C4-2B (cell line): ENCODE measurements at regions not wholly inside any gene's neighbourhood (a gene's known extent, or its start where the extent isn't known, plus 50 kb on each side); places are given as distances from the start of the nearest gene placed in this dataset.

Experiments used
- CTCF ChIP-seq: fragments of 450-650 bp; conservative IDR thresholded peaks from 2 replicates; pipeline ENCODE4 v1.5.1; 2017; ENCODE audit warnings: mild to moderate bottlenecking
- ZFX ChIP-seq: fragments of 450-650 bp; IDR thresholded peaks from 2 replicates; pipeline ENCODE4 v1.6.1; 2017

GRCh38 chr14:49972131-49972671 lies 79.3 kb downstream of the ARF6 start:
- TF ChIP-seq CTCF: no peak
- no peak for TF ChIP-seq ZFX
